HG02588 (cell line): ENCODE measurements at regions not wholly inside any gene's neighbourhood (a gene's known extent, or its start where the extent isn't known, plus 50 kb on each side); places are given as distances from the start of the nearest gene placed in this dataset.
"Not testable (repeated sequence)": the region's sequence is repeated elsewhere in the genome, so short reads cannot be mapped to it uniquely, and the experiment has no call there.

ENCODE experiments used
- ATAC-seq: cut with Tn5 transposase; IDR thresholded peaks from one replicate; pipeline ENCODE4 v1.9.1; 2021; ENCODE audit warnings: mild to moderate bottlenecking, moderate library complexity; ENCODE audit not compliant: unreplicated experiment

GRCh38 chr6:8181160-8181881, 79.0 kb upstream of the EEF1E1 start:
- ATAC-seq, result no peak

DNA sequence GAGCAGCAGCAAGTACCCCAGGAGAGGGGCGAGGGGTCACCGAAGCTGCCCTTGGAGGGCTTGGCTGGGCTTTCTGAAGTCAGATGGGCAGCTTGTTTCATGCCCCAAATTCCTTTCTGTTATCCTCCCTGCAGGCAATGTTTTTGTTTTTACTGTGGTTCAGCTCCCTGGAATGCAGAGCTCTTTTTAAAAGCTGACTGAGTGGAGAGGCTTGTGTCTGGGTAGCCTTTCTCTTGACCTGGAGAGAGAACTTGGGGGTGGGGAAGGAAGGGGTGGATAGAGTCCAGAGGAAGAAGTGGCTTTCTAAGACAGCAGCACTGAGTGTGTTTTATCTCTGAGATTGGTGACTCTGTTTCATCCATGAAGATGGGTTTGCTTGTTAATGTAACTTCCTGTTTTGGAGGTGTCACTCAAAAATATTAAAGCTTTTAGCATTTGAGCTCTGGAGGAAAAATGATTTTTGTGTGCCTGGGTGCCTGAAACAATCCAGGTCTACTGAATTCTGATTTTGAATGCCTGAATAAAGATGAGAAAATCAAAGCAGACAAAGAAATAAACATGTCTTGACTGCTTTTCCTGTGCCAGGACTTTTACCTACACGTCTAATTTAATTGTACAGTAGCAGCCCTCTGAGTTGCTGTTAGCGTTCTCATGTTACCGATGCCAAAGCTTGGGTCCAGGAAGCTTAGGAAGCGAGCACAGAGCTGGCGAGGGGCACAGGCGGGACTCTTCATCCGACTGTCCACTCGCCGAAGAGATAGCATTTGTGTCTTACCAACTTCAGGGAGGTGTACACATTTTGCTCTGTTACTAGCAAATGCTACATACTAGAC, 78.2 kb upstream of the EEF1E1 start:
- no peak for ATAC-seq

GRCh38 chr6:8177721-8178120, 75.4 kb upstream of the EEF1E1 start:
- no peak for ATAC-seq

- no peak for ATAC-seq
Measured at GRCh38 chr6:8175046-8175777, 72.9 kb upstream of the EEF1E1 start.

GRCh38 chr6:8174571-8174970, 72.2 kb upstream of the EEF1E1 start:
- ATAC-seq, result no peak

DNA sequence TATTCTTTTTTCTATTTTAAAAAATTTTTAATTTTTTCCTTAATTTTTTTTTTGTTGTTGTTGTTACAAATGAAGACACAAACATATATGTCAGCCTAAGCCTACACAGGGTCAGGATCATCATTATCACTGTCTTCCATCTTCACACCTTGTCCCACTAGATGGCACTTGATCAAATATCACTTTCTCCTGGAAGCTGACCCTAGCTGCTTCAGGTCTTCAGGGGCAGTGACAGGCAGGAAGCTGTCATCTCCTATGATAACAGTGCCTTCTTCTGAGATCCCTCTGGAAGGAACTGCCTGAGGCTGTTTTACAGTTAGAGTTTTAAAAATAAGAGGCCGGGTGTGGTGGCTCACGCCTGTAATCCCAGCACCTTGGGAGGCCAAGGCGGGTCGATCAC, 70.2 kb upstream of the EEF1E1 start:
- ATAC-seq, result no peak

DNA sequence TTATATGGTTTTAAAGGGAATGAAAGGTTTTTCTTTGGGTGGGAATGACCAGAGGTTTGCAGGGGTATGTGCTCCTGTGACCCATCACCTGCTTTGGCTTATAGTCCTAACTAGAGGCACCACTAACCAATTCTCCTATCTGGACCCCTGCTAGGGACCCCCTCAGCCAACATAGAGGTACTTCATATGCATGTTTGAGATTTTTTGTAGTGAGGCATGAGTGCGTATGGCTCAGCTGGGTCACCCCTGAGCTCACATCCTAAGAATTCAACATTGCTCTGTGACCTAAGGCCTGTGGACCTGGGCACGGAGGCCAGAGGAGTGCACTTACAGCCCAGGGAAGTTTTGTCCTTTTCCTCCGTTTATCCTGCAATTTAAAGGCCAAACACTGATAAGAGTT, 68.4 kb upstream of the EEF1E1 start:
- ATAC-seq, result no peak

- ATAC-seq, result no peak
Measured at GRCh38 chr6:8170245-8170644, 67.9 kb upstream of the EEF1E1 start.

- no peak for ATAC-seq
Measured at GRCh38 chr6:8166156-8166555, 63.8 kb upstream of the EEF1E1 start.

DNA sequence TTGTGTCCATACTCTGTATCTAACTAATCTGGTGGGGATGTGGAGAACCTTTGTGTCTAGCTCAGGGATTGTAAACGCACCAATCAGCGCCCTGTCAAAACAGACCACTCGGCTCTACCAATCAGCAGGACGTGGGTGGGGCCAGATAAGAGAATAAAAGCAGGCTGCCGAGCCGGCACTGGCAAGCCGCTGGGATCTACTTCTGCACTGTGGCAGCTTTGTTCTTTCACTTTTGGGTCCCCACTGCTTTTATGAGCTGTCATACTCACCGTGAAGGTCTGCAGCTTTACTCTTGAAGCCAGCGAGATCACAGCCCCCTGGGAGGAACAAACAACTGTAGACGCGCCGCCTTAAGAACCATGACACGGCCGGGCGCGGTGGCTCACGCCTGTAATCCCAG, 62.7 kb upstream of the EEF1E1 start:
- not testable (repeated sequence) for ATAC-seq

DNA sequence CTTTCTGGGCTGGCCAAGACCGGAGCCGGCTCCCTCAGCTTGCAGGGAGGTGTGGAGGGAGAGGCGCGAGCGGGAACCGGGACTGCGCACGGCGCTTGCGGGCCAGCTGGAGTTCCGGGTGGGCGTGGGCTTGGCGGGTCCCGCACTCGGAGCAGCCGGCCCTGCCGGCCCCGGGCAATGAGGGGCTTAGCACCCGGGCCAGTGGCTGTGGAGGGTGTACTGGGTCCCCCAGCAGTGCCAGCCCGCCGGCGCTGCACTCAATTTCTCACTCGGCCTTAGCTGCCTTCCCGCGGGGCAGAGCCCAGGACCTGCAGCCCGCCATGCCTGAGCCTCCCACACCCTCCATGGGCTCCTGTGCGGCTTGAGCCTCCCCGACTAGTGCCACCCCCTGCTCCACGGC, 61.9 kb upstream of the EEF1E1 start:
- not testable (repeated sequence) for ATAC-seq

- ATAC-seq, result no peak
Measured at GRCh38 chr6:8159966-8160365, 57.6 kb upstream of the EEF1E1 start.

DNA sequence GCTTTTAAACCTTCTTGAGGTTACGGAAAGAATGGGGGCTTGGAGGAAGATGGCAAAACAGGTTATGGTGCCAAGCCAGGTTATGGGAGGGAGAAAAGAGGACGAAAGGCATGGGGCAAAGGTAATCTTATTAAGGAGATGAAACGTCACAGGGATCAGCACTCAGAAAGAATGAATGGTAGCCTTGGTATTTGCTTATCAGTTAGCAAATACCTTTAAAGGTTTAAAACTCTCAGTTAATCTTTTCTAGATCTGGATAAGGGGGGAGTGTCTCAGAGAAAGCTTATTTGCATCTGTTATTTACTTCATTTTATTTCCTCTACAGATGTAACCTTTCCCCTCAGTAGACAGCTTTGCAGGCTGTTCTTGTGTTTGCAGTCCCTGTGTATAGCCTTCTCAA, 55.5 kb upstream of the EEF1E1 start:
- no peak for ATAC-seq

GRCh38 chr6:8155259-8156012, 53.1 kb upstream of the EEF1E1 start:
- ATAC-seq, result no peak
